ENCODE measurements at regions not wholly inside any gene's neighbourhood (a gene's known extent, or its start where the extent isn't known, plus 50 kb on each side); places are given as distances from the start of the nearest gene placed in this dataset.
A peak's percentile ranks its signal among the peaks of the same experiment; 100 is the strongest.

GRCh38 chr2:77977471-77978063, 455.4 kb upstream of the LRRTM4 start:
- TF ChIP-seq CTCF (IDR thresholded peaks at IDR 0.05; ENCODE audit: low read length) (peak; percentile 41), EZH2 (IDR thresholded peaks at IDR 0.05; ENCODE audit: borderline replicate concordance, low read length) (no peak)

Data from OCI-LY1 (cell line).